Smooth muscle cell (in vitro differentiated cells): ENCODE measurements at regions not wholly inside any gene's neighbourhood (a gene's known extent, or its start where the extent isn't known, plus 50 kb on each side); places are given as distances from the start of the nearest gene placed in this dataset.

Experiments
- DNase-seq: peaks from one replicate; lab custom pipeline; 2025; ENCODE audit not compliant: unreplicated experiment; lab: John Stamatoyannopoulos, UW
- H2AFZ ChIP-seq: fragments of 200-600 bp; sonication (generic); 2 replicates; pipeline ENCODE4 v1.6.0; 2016; ENCODE audit warnings: antibody characterized with exemption, low read depth, mild to moderate bottlenecking
- H3F3A ChIP-seq: fragments of 200-600 bp; sonication (generic); 2 replicates; pipeline ENCODE4 v1.6.0; 2017; ENCODE audit warnings: antibody characterized with exemption, low read depth
- H3K27ac ChIP-seq: fragments of 200-600 bp; sonication (generic); 2 replicates; pipeline ENCODE4 v1.5.1; 2016; ENCODE audit warnings: low read depth, mild to moderate bottlenecking
- H3K27me3 ChIP-seq: fragments of 200-600 bp; sonication (generic); 2 replicates; pipeline ENCODE4 v1.6.1; 2016; ENCODE audit warnings: low read depth, mild to moderate bottlenecking
- H3K36me3 ChIP-seq: fragments of 200-600 bp; sonication (generic); 2 replicates; pipeline ENCODE4 v1.5.1; 2016; ENCODE audit warnings: low read depth
- H3K4me1 ChIP-seq: fragments of 200-600 bp; sonication (generic); 2 replicates; pipeline ENCODE4 v1.5.1; 2016; ENCODE audit warnings: low read depth
- H3K4me2 ChIP-seq: fragments of 200-600 bp; sonication (generic); 2 replicates; pipeline ENCODE4 v1.6.0; 2016; ENCODE audit warnings: mild to moderate bottlenecking
- H3K4me3 ChIP-seq: fragments of 200-600 bp; sonication (generic); 2 replicates; pipeline ENCODE4 v1.5.1; 2016; ENCODE audit warnings: mild to moderate bottlenecking
- H3K79me2 ChIP-seq: fragments of 200-600 bp; sonication (generic); 2 replicates; pipeline ENCODE4 v1.6.0; 2016; ENCODE audit warnings: low read depth, mild to moderate bottlenecking
- H3K9ac ChIP-seq: fragments of 200-600 bp; sonication (generic); 2 replicates; pipeline ENCODE4 v1.6.0; 2016; ENCODE audit warnings: low read depth
- H3K9me3 ChIP-seq: fragments of 200-600 bp; sonication (generic); replicated peaks from 2 replicates; pipeline ENCODE4 v1.5.1; 2016; ENCODE audit warnings: low read depth
- H4K20me1 ChIP-seq: fragments of 200-600 bp; sonication (generic); 2 replicates; pipeline ENCODE4 v1.6.0; 2016; ENCODE audit warnings: low read depth
- CTCF ChIP-seq: fragments of 200-600 bp; sonication (generic); IDR thresholded peaks from 2 replicates; pipeline ENCODE4 v1.5.1; 2017; ENCODE audit warnings: borderline replicate concordance, mild to moderate bottlenecking, antibody characterized with exemption; ENCODE audit not compliant: insufficient read depth, poor library complexity, severe bottlenecking
- WGBS: methylation state at CpG from one replicate; pipeline ENCODE4 v1.1.7; 2016; ENCODE audit warnings: low lambda C conversion rate; 5-methylcytosine and 5-hydroxymethylcytosine counted together

- H4K20me1 ChIP-seq = no peaks in the 10 kb centered on the region
- no peak overlapping the region for H3K9ac ChIP-seq
- H3K79me2 ChIP-seq = no peaks in the 10 kb centered on the region
- H3K4me1 ChIP-seq = no peaks in the 10 kb centered on the region
- H3K4me3 ChIP-seq = no peak overlapping the region
- H3F3A ChIP-seq = no peaks in the 10 kb centered on the region
- H3K4me2 ChIP-seq = no peak overlapping the region
- H3K27me3 ChIP-seq = no peaks in the 10 kb centered on the region
- H2AFZ ChIP-seq = no peak overlapping the region
- DNase-seq = no peak
- 74% methylated on average over 2 of the region's 2 CpGs for WGBS
- H3K9me3 ChIP-seq = no peaks in the 10 kb centered on the region
- no peak for TF ChIP-seq CTCF
- H3K36me3 ChIP-seq = no peaks in the 10 kb centered on the region
- H3K27ac ChIP-seq = no peak overlapping the region
Measured at GRCh38 chr9:13919401-13919800, 394.5 kb downstream of the NFIB start.

- Histone ChIP-seq H3K4me2 (no peak overlapping the region), H2AFZ (no peak overlapping the region), H3K9me3 (no peaks in the 10 kb centered on the region), H3K27me3 (no peaks in the 10 kb centered on the region), H3K9ac (no peak overlapping the region), H3K79me2 (no peaks in the 10 kb centered on the region), H3K36me3 (no peaks in the 10 kb centered on the region), H3K4me1 (no peaks in the 10 kb centered on the region), H3K27ac (no peak overlapping the region), H3K4me3 (no peak overlapping the region), H3F3A (no peaks in the 10 kb centered on the region), H4K20me1 (no peaks in the 10 kb centered on the region)
- TF ChIP-seq CTCF = no peak
- no peak for DNase-seq
Measured at GRCh38 chr9:13917534-13917933, 396.4 kb downstream of the NFIB start.

- H3K9me3 ChIP-seq = no peaks in the 10 kb centered on the region
- no peaks in the 10 kb centered on the region for H3K4me1 ChIP-seq
- WGBS = 45% methylated on average over 4 of the region's 4 CpGs
- no peak overlapping the region for H3K4me3 ChIP-seq
- no peak overlapping the region for H2AFZ ChIP-seq
- H3K4me2 ChIP-seq = no peak overlapping the region
- no peaks in the 10 kb centered on the region for H3K79me2 ChIP-seq
- no peaks in the 10 kb centered on the region for H3K27me3 ChIP-seq
- H3K36me3 ChIP-seq = no peaks in the 10 kb centered on the region
- H3K9ac ChIP-seq = no peak overlapping the region
- DNase-seq = no peak
- no peaks in the 10 kb centered on the region for H4K20me1 ChIP-seq
- no peak for TF ChIP-seq CTCF
- no peaks in the 10 kb centered on the region for H3F3A ChIP-seq
- no peak overlapping the region for H3K27ac ChIP-seq
Measured at GRCh38 chr9:13915591-13916301, 398.2 kb downstream of the NFIB start.

- Histone ChIP-seq H3K9ac (no peak overlapping the region), H3K4me2 (no peak overlapping the region), H3K27ac (no peak overlapping the region), H3K79me2 (no peaks in the 10 kb centered on the region), H3F3A (no peaks in the 10 kb centered on the region), H4K20me1 (no peaks in the 10 kb centered on the region), H3K4me1 (no peaks in the 10 kb centered on the region), H3K27me3 (no peaks in the 10 kb centered on the region), H2AFZ (no peak overlapping the region), H3K9me3 (no peaks in the 10 kb centered on the region), H3K36me3 (no peaks in the 10 kb centered on the region), H3K4me3 (no peak overlapping the region)
- no peak for TF ChIP-seq CTCF
- DNase-seq = no peak
- 89% methylated on average over 1 of the region's 1 CpG for WGBS
Measured at GRCh38 chr9:13915131-13915530, 398.8 kb downstream of the NFIB start.
